A549 (cell line): ENCODE measurements at regions not wholly inside any gene's neighbourhood (a gene's known extent, or its start where the extent isn't known, plus 50 kb on each side); places are given as distances from the start of the nearest gene placed in this dataset.

Experiments used
- CTCF ChIP-seq: fragments of >200 bp; sonication (Bioruptor Twin); formaldehyde crosslinking; IDR thresholded peaks from 3 replicates; pipeline ENCODE4 v1.5.1; 2016
- EHMT2 ChIP-seq: fragments of 200-600 bp; sonication (generic); IDR thresholded peaks from 2 replicates; pipeline ENCODE4 v1.6.1; 2016; ENCODE audit warnings: antibody characterized with exemption, low read depth, mild to moderate bottlenecking, moderate library complexity
- KDM1A ChIP-seq: fragments of 200-600 bp; sonication (generic); IDR thresholded peaks from 2 replicates; pipeline ENCODE4 v1.6.1; 2016; ENCODE audit warnings: low read depth, mild to moderate bottlenecking
- MYC ChIP-seq: IDR thresholded peaks from 2 replicates; pipeline ENCODE4 v1.6.1; 2012; ENCODE audit warnings: mild to moderate bottlenecking, inconsistent platforms, low read length, improper control_type of control experiment, borderline replicate concordance
- NFE2L2 ChIP-seq: fragments of 150-350 bp; conservative IDR thresholded peaks from 2 replicates; pipeline ENCODE4 v1.6.1; 2014; ENCODE audit warnings: low read length
- POLR2A ChIP-seq: IDR thresholded peaks from 2 replicates; pipeline ENCODE4 v1.6.1; 2012; ENCODE audit warnings: mild to moderate bottlenecking, low read length
- POLR2AphosphoS2 ChIP-seq: conservative IDR thresholded peaks from 2 replicates; pipeline ENCODE4 v1.6.1; 2012; ENCODE audit warnings: low read length, improper control_type of control experiment, inconsistent platforms
- REST ChIP-seq: fragments of 200-600 bp; sonication (generic); IDR thresholded peaks from 2 replicates; pipeline ENCODE4 v1.6.1; 2016; ENCODE audit warnings: antibody characterized with exemption, mild to moderate bottlenecking, moderate library complexity

GRCh38 chr12:90244232-90244631, 535.6 kb upstream of the ATP2B1 start:
- TF ChIP-seq KDM1A (no peak), NFE2L2 (no peak), POLR2A (no peak), POLR2AphosphoS2 (no peak), CTCF (no peak), EHMT2 (no peak), REST (no peak), MYC (no peak)
